ENCODE measurements at regions not wholly inside any gene's neighbourhood (a gene's known extent, or its start where the extent isn't known, plus 50 kb on each side); places are given as distances from the start of the nearest gene placed in this dataset.

GRCh38 chr3:135581806-135582205 lies 383.7 kb upstream of the PPP2R3A start (continued):
- no peak for TF ChIP-seq FOXA1 (IDR thresholded peaks at IDR 0.05; ENCODE audit: borderline replicate concordance)
- no peak for TF ChIP-seq LCOR (CRISPR knock-in tag; IDR thresholded peaks at IDR 0.05)
- TF ChIP-seq FIP1L1 (IDR thresholded peaks at IDR 0.05; ENCODE audit: low read depth, low read length, poor library complexity, severe bottlenecking): no peak
- no peak for TF ChIP-seq HIVEP1 (CRISPR knock-in tag; IDR thresholded peaks at IDR 0.05)
- TF ChIP-seq PHB2 (IDR thresholded peaks at IDR 0.05; ENCODE audit: low read depth): no peak
- TF ChIP-seq ZFP36 (IDR thresholded peaks at IDR 0.05; ENCODE audit: low read depth, low read length, partially characterized antibody): no peak
- TF ChIP-seq SNIP1 (IDR thresholded peaks at IDR 0.05; ENCODE audit: low read depth): no peak
- no peak for TF ChIP-seq FUS (optimal IDR thresholded peaks at IDR 0.05; ENCODE audit: low read depth, low read length)
- TF ChIP-seq, protein P1, sequence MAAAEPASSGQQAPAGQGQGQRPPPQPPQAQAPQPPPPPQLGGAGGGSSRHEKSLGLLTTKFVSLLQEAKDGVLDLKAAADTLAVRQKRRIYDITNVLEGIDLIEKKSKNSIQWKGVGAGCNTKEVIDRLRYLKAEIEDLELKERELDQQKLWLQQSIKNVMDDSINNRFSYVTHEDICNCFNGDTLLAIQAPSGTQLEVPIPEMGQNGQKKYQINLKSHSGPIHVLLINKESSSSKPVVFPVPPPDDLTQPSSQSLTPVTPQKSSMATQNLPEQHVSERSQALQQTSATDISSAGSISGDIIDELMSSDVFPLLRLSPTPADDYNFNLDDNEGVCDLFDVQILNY (CRISPR knock-in tag; IDR thresholded peaks at IDR 0.05): no peak
- no peak for TF ChIP-seq ZNF277 (CRISPR knock-in tag; IDR thresholded peaks at IDR 0.05; ENCODE audit: borderline replicate concordance)
- no peak for TF ChIP-seq NKRF (IDR thresholded peaks at IDR 0.05; ENCODE audit: borderline replicate concordance)
- no peak for TF ChIP-seq ZNF41 (CRISPR knock-in tag; conservative IDR thresholded peaks at IDR 0.05)
- no peak for TF ChIP-seq ZC3H8 (IDR thresholded peaks at IDR 0.05)
- no peak for TF ChIP-seq ZNF512 (tag; IDR thresholded peaks at IDR 0.05)
- TF ChIP-seq, protein P2, sequence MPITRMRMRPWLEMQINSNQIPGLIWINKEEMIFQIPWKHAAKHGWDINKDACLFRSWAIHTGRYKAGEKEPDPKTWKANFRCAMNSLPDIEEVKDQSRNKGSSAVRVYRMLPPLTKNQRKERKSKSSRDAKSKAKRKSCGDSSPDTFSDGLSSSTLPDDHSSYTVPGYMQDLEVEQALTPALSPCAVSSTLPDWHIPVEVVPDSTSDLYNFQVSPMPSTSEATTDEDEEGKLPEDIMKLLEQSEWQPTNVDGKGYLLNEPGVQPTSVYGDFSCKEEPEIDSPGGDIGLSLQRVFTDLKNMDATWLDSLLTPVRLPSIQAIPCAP (CRISPR knock-in tag; IDR thresholded peaks at IDR 0.05; ENCODE audit: borderline replicate concordance): no peak
- no peak for TF ChIP-seq ZZZ3 (IDR thresholded peaks at IDR 0.05)
- TF ChIP-seq ZNF586 (CRISPR knock-in tag; conservative IDR thresholded peaks at IDR 0.05): no peak
- TF ChIP-seq, protein P3, sequence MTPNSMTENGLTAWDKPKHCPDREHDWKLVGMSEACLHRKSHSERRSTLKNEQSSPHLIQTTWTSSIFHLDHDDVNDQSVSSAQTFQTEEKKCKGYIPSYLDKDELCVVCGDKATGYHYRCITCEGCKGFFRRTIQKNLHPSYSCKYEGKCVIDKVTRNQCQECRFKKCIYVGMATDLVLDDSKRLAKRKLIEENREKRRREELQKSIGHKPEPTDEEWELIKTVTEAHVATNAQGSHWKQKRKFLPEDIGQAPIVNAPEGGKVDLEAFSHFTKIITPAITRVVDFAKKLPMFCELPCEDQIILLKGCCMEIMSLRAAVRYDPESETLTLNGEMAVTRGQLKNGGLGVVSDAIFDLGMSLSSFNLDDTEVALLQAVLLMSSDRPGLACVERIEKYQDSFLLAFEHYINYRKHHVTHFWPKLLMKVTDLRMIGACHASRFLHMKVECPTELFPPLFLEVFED (CRISPR knock-in tag; conservative IDR thresholded peaks at IDR 0.05): no peak
- no peak for TF ChIP-seq ZNF23 (CRISPR knock-in tag; IDR thresholded peaks at IDR 0.05)
- no peak for TF ChIP-seq POLR2H (tag; IDR thresholded peaks at IDR 0.05; ENCODE audit: low read depth)
- TF ChIP-seq TRIM28 (IDR thresholded peaks at IDR 0.05): no peak

All from K562 (cell line).